K562 (cell line): ENCODE measurements at regions not wholly inside any gene's neighbourhood (a gene's known extent, or its start where the extent isn't known, plus 50 kb on each side); places are given as distances from the start of the nearest gene placed in this dataset.

ENCODE experiments used
- ATAC-seq: fragments of 200-7000 bp; cut with Tn5 transposase; 3 replicates; pipeline ENCODE4 v1.9.1; 2020; ENCODE audit warnings: moderate library complexity
- BruUV-seq: library from RNA; stranded (reverse); fragments of 400-500 nt; replicated peaks from 2 replicates; lab custom pipeline; 2021; lab: Mats Ljungman, UMichigan
- CTCF ChIA-PET: fragments of 300-600 bp; formaldehyde crosslinking; extraction: SDS; loops from one replicate; lab custom pipeline; 2021; ENCODE audit warnings: low intra/inter-chr PET ratio; lab: Yijun Ruan, JAX
- POLR2A ChIA-PET: fragments of 300-600, 350-650 bp; sonication (Branson Sonifier 250); formaldehyde crosslinking; extraction: SDS; loops from one replicate; lab custom pipeline; 2021; ENCODE audit warnings: antibody characterized with exemption, inconsistent platforms; lab: Yijun Ruan, JAX
- DNase-seq, 4 experiments: peaks; one replicate each; pipeline versions ENCODE4 v3.0.0 to v3.0.0-alpha.2; 2011 to 2018; ENCODE audit warnings: low spot score in 3 of 4, mixed read lengths in 3 of 4; ENCODE audit errors: extremely low read depth in 1 of 4
- FAIRE-seq: peaks from 2 replicates; lab custom pipeline; 2011; peaks lifted over from hg19 to GRCh38; lab: Jason Lieb, UNC
- H2AFZ ChIP-seq: 2 replicates; pipeline ENCODE4 v1.6.0; 2011; ENCODE audit warnings: low read depth, low read length, control low read depth, inconsistent platforms
- H3K27ac ChIP-seq: fragments of 200-600 bp; 3 replicates; pipeline ENCODE4 v1.8.0; 2011; ENCODE audit warnings: low read depth, mild to moderate bottlenecking, control low read depth, inconsistent platforms, low read length, moderate library complexity, mixed read lengths; ENCODE audit errors: extremely low read depth
- H3K27me3 ChIP-seq, 2 experiments: fragments of 300-600 bp in 1 of 2; 2 replicates in 1 of 2; 3 replicates in 1 of 2; pipeline versions ENCODE4 v1.6.0 to v1.8.0; 2011; ENCODE audit warnings: inconsistent platforms in 2 of 2, low read length in 2 of 2, mild to moderate bottlenecking in 1 of 2, mixed read lengths in 1 of 2, moderate library complexity in 1 of 2; ENCODE audit not compliant: control insufficient read depth in 2 of 2, insufficient read depth in 2 of 2
- H3K36me3 ChIP-seq: fragments of 300-600 bp; 3 replicates; pipeline ENCODE4 v1.8.0; 2011; ENCODE audit warnings: mild to moderate bottlenecking, low read length, inconsistent platforms; ENCODE audit not compliant: control insufficient read depth, insufficient read depth
- H3K4me1 ChIP-seq, 2 experiments: fragments of 200-600 bp in 1 of 2; replicated peaks in 1 of 2; 2 replicates in 1 of 2; 3 replicates in 1 of 2; pipeline versions ENCODE4 v1.5.1 to v1.8.0; 2011; ENCODE audit warnings: inconsistent platforms in 2 of 2, low read length in 2 of 2, mild to moderate bottlenecking in 1 of 2, mixed read lengths in 1 of 2, moderate library complexity in 1 of 2; ENCODE audit not compliant: control insufficient read depth in 2 of 2, insufficient read depth in 2 of 2
- H3K4me2 ChIP-seq: 2 replicates; pipeline ENCODE4 v1.6.1; 2011; ENCODE audit warnings: low read length, control low read depth, inconsistent platforms, mixed read lengths; ENCODE audit not compliant: insufficient read depth
- H3K4me3 ChIP-seq: fragments of 200-600 bp; sonication (generic), shearing (Covaris generic); 2 replicates; pipeline ENCODE4 v1.5.1; 2016; ENCODE audit warnings: control low read depth, inconsistent platforms
- H3K79me2 ChIP-seq: fragments of 200-600 bp; 3 replicates; pipeline ENCODE4 v1.8.0; 2011; ENCODE audit warnings: low read length, inconsistent platforms; ENCODE audit not compliant: control insufficient read depth, insufficient read depth
- H3K9ac ChIP-seq, 2 experiments: 2 replicates each; pipeline versions ENCODE4 v1.6.0 to v1.6.1; 2011; ENCODE audit warnings: low read depth in 2 of 2, low read length in 2 of 2, control low read depth in 1 of 2, inconsistent platforms in 1 of 2, mild to moderate bottlenecking in 1 of 2, mixed read lengths in 1 of 2; ENCODE audit not compliant: insufficient read depth in 1 of 2
- H3K9me1 ChIP-seq: one replicate; pipeline ENCODE4 v1.6.0; 2011; ENCODE audit warnings: inconsistent platforms, mild to moderate bottlenecking, low read length, moderate library complexity; ENCODE audit not compliant: control insufficient read depth, insufficient read depth
- H3K9me3 ChIP-seq: replicated peaks from 2 replicates; pipeline ENCODE4 v1.5.1; 2011; ENCODE audit warnings: low read depth, low read length, inconsistent platforms; ENCODE audit not compliant: control insufficient read depth, insufficient read depth
- H4K20me1 ChIP-seq: replicated peaks from 2 replicates; pipeline ENCODE4 v1.6.1; 2011; ENCODE audit warnings: low read length, inconsistent platforms, mixed read lengths; ENCODE audit not compliant: control insufficient read depth, insufficient read depth
- CHD1 ChIP-seq: fragments of 200-600 bp; sonication (generic); IDR thresholded peaks from one replicate; pipeline ENCODE4 v1.6.1; 2012; ENCODE audit warnings: mild to moderate bottlenecking, moderate library complexity, low read length, inconsistent platforms
- KAT8 ChIP-seq: fragments of 450-650 bp; IDR thresholded peaks from 2 replicates; pipeline ENCODE4 v1.6.1; 2016; ENCODE audit warnings: low read depth, mild to moderate bottlenecking
- KDM4B ChIP-seq, 2 experiments: fragments of 450-650 bp in 1 of 2; sonication (generic) in 1 of 2; IDR thresholded peaks; 2 replicates each; pipeline ENCODE4 v1.6.1; 2016 to 2017; ENCODE audit warnings: borderline replicate concordance in 2 of 2, antibody characterized with exemption in 1 of 2, low read depth in 1 of 2, mild to moderate bottlenecking in 1 of 2
- MAFK ChIP-seq: IDR thresholded peaks from 2 replicates; pipeline ENCODE4 v1.6.1; 2011; ENCODE audit warnings: low read length, improper control_type of control experiment
- MEIS2 ChIP-seq: fragments of 450-650 bp; IDR thresholded peaks from 2 replicates; pipeline ENCODE4 v1.6.1; 2014; ENCODE audit warnings: mild to moderate bottlenecking; ENCODE audit not compliant: partially characterized antibody
- POLR2B ChIP-seq: fragments of 450-650 bp; IDR thresholded peaks from 2 replicates; pipeline ENCODE4 v1.6.1; 2018; ENCODE audit warnings: low read depth; ENCODE audit not compliant: partially characterized antibody
- RBM22 ChIP-seq: fragments of 200-400 bp; formaldehyde crosslinking; IDR thresholded peaks from 2 replicates; pipeline ENCODE4 v1.6.1; 2018; ENCODE audit warnings: low read length, low read depth; ENCODE audit not compliant: poor library complexity, severe bottlenecking
- RREB1 ChIP-seq: fragments of 250-450 bp; sonication (Bioruptor Pico); IDR thresholded peaks from 2 replicates; pipeline ENCODE4 v1.4.0; 2020
- SAFB2 ChIP-seq: fragments of 200-400 bp; formaldehyde crosslinking; IDR thresholded peaks from 2 replicates; pipeline ENCODE4 v1.6.1; 2018; ENCODE audit warnings: borderline replicate concordance, low read length, low read depth, moderate library complexity; ENCODE audit not compliant: severe bottlenecking
- SMAD2 ChIP-seq: fragments of 150-350 bp; IDR thresholded peaks from 2 replicates; pipeline ENCODE4 v1.6.1; 2014; ENCODE audit warnings: low read depth, mild to moderate bottlenecking, low read length
- TAF15 ChIP-seq: fragments of 200-400 bp; formaldehyde crosslinking; IDR thresholded peaks from 2 replicates; pipeline ENCODE4 v1.6.1; 2017; ENCODE audit warnings: mild to moderate bottlenecking, low read depth, low read length, moderate library complexity
- ZNF124 ChIP-seq: sonication (generic); formaldehyde crosslinking; IDR thresholded peaks from 2 replicates; pipeline ENCODE4 v1.8.1; 2022; ENCODE audit warnings: missing genetic modification reagents
- in situ Hi-C: fragments of 300-500 bp; cut with MboI; formaldehyde crosslinking; loops from 4 replicates; pipeline ENCODE4 v1.15.0; 2018; ENCODE audit warnings: inconsistent platforms, mixed read lengths
- intact Hi-C: fragments of 100-400 bp; cut with micrococcal nuclease; formaldehyde crosslinking; loops from 2 replicates; pipeline ENCODE4 v1.14.2; 2022

- in situ Hi-C loops (no loop called here), intact Hi-C loops (no loop called here)
- Histone ChIP-seq H4K20me1 (no peaks in the 10 kb centered on the region), H3K27ac (no peak overlapping the region), H2AFZ (no peak overlapping the region), H3K9me3 (no peaks in the 10 kb centered on the region), H3K9ac (no peak overlapping the region), H3K36me3 (no peaks in the 10 kb centered on the region), H3K4me1 (no peaks in the 10 kb centered on the region), H3K27me3 (no peaks in the 10 kb centered on the region), H3K4me3 (no peak overlapping the region), H3K9me1 (no peaks in the 10 kb centered on the region), H3K79me2 (no peaks in the 10 kb centered on the region), H3K4me2 (no peak overlapping the region)
- ATAC-seq, result no peak
- ChIA-PET POLR2A (no interaction called here), CTCF (no interaction called here)
- no TSS peak for BruUV-seq
- FAIRE-seq, result no peak
- no peak for DNase-seq
- no peak for TF ChIP-seq CHD1
- no peak for TF ChIP-seq RREB1 (CRISPR knock-in tag)
- no peak for TF ChIP-seq ZNF124 (CRISPR knock-in tag)
- no peak for TF ChIP-seq SMAD2
- no peak for TF ChIP-seq SAFB2
- TF ChIP-seq POLR2B, result no peak
- TF ChIP-seq MEIS2, result no peak
- no peak for TF ChIP-seq KDM4B (IDR thresholded peaks at IDR 0.05; ENCODE audit: borderline replicate concordance in 2 of 2, low read depth in 1 of 2)
- no peak for TF ChIP-seq TAF15
- no peak for TF ChIP-seq KAT8
- no peak for TF ChIP-seq RBM22
- no peak for TF ChIP-seq MAFK
- TF ChIP-seq, all 486 proteins: peak for 0
Measured at GRCh38 chr2:104254017-104254416, 599.9 kb upstream of the POU3F3 start.
